DND-41 (cell line): ENCODE measurements at regions not wholly inside any gene's neighbourhood (a gene's known extent, or its start where the extent isn't known, plus 50 kb on each side); places are given as distances from the start of the nearest gene placed in this dataset.

Source experiments
- ATAC-seq: fragments of 200-7000 bp; cut with Tn5 transposase; 3 replicates; pipeline ENCODE4 v1.9.1; 2021; ENCODE audit warnings: low read depth; ENCODE audit not compliant: insufficient read depth
- DNase-seq: peaks from one replicate; pipeline ENCODE4 v3.0.0-alpha.2; 2020
- H2AFZ ChIP-seq: 2 replicates; pipeline ENCODE4 v1.6.0; 2012; ENCODE audit warnings: low read depth, low read length
- H3K27ac ChIP-seq: 2 replicates; pipeline ENCODE4 v1.5.1; 2012; ENCODE audit warnings: low read length, inconsistent platforms
- H3K27me3 ChIP-seq: fragments of 200-600 bp; sonication (generic); 2 replicates; pipeline ENCODE4 v1.6.0; 2012; ENCODE audit warnings: low read length, mild to moderate bottlenecking, inconsistent platforms; ENCODE audit not compliant: insufficient read depth, poor library complexity
- H3K36me3 ChIP-seq: 2 replicates; pipeline ENCODE4 v1.5.1; 2012; ENCODE audit warnings: low read length, inconsistent platforms; ENCODE audit not compliant: insufficient read depth
- H3K4me1 ChIP-seq: 2 replicates; pipeline ENCODE4 v1.5.1; 2012; ENCODE audit warnings: mild to moderate bottlenecking, low read length; ENCODE audit not compliant: insufficient read depth
- H3K4me2 ChIP-seq: 2 replicates; pipeline ENCODE4 v1.6.0; 2012; ENCODE audit warnings: mild to moderate bottlenecking, moderate library complexity, low read length, inconsistent platforms; ENCODE audit not compliant: insufficient read depth
- H3K4me3 ChIP-seq, 2 experiments: fragments of 200-600 bp in 1 of 2; shearing (Covaris generic) in 1 of 2; 2 replicates each; pipeline ENCODE4 v1.5.1; 2012 to 2016; ENCODE audit warnings: inconsistent platforms in 2 of 2, low read length in 2 of 2, mild to moderate bottlenecking in 2 of 2, low read depth in 1 of 2, moderate library complexity in 1 of 2
- H3K79me2 ChIP-seq: 2 replicates; pipeline ENCODE4 v1.6.0; 2012; ENCODE audit warnings: low read length, inconsistent platforms; ENCODE audit not compliant: insufficient read depth
- H3K9ac ChIP-seq: 2 replicates; pipeline ENCODE4 v1.6.0; 2012; ENCODE audit warnings: low read depth, mild to moderate bottlenecking, inconsistent platforms, low read length, moderate library complexity
- H3K9me3 ChIP-seq: 2 replicates; pipeline ENCODE4 v1.5.1; 2012; ENCODE audit warnings: low read length, moderate library complexity, mild to moderate bottlenecking, inconsistent platforms; ENCODE audit not compliant: insufficient read depth, severe bottlenecking
- H4K20me1 ChIP-seq: 2 replicates; pipeline ENCODE4 v1.6.0; 2012; ENCODE audit warnings: low read length; ENCODE audit not compliant: insufficient read depth
- EZH2 ChIP-seq: IDR thresholded peaks from 3 replicates; pipeline ENCODE4 v1.6.1; 2012; ENCODE audit warnings: borderline replicate concordance, low read depth, mild to moderate bottlenecking, moderate library complexity, low read length, inconsistent platforms; ENCODE audit not compliant: severe bottlenecking
- TF ChIP-seq, protein P1 (sequence below): IDR thresholded peaks from 2 replicates; pipeline ENCODE4 v1.5.1; 2012; ENCODE audit warnings: borderline replicate concordance, low read length, moderate library complexity, mild to moderate bottlenecking; ENCODE audit not compliant: poor library complexity, severe bottlenecking; ENCODE audit errors: extremely low read depth

DNA sequence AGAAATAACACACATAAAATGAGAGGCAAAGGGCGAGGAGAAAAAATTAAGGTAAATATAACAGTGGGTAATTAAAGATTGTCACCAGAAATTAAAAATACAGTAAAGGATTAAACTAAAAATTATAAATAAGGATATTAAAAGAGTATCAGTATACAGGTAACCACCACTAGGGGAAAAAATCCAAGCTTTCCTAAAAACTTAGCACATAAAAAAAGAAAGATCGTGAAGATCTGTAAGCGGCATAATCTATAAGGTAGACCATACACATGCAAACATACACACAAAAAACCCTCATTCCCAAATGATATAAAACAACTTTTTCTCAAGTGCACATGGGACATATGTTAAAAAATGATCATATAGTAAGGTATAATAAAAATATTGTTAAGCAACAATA lies 577.3 kb upstream of the NUDT12 start:
- Histone ChIP-seq H3K27ac (no peak overlapping the region), H3K4me2 (no peak overlapping the region), H3K9me3 (no peaks in the 10 kb centered on the region), H2AFZ (no peak overlapping the region), H4K20me1 (no peaks in the 10 kb centered on the region), H3K4me3 (no peak overlapping the region), H3K4me1 (no peaks in the 10 kb centered on the region), H3K79me2 (no peaks in the 10 kb centered on the region), H3K36me3 (no peaks in the 10 kb centered on the region), H3K27me3 (no peaks in the 10 kb centered on the region), H3K9ac (no peak overlapping the region)
- TF ChIP-seq EZH2, result no peak
- TF ChIP-seq, protein P1, sequence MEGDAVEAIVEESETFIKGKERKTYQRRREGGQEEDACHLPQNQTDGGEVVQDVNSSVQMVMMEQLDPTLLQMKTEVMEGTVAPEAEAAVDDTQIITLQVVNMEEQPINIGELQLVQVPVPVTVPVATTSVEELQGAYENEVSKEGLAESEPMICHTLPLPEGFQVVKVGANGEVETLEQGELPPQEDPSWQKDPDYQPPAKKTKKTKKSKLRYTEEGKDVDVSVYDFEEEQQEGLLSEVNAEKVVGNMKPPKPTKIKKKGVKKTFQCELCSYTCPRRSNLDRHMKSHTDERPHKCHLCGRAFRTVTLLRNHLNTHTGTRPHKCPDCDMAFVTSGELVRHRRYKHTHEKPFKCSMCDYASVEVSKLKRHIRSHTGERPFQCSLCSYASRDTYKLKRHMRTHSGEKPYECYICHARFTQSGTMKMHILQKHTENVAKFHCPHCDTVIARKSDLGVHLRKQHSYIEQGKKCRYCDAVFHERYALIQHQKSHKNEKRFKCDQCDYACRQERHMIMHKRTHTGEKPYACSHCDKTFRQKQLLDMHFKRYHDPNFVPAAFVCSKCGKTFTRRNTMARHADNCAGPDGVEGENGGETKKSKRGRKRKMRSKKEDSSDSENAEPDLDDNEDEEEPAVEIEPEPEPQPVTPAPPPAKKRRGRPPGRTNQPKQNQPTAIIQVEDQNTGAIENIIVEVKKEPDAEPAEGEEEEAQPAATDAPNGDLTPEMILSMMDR, result no peak
- ATAC-seq (no peak), DNase-seq (no peak)

DNA sequence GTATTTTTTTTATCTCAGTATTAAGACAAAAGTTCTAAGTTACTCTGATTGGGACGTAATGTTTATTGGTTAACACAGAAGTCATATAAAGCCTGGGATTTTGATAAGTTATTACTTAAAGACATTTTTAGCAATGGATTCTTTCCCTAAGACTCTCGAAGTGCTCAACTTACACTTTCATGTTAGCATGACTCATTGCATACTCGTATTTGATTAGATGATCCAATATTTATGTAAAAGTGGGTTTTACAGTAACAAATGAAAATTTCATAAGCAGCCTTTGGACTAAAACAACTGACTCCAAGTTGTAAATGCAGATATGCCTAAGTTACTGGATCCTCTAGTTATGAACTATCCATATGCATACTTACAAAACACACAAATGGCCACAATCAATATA lies 567.7 kb upstream of the NUDT12 start:
- Histone ChIP-seq H4K20me1 (no peaks in the 10 kb centered on the region), H3K36me3 (no peaks in the 10 kb centered on the region), H2AFZ (no peak overlapping the region), H3K27me3 (no peaks in the 10 kb centered on the region), H3K9me3 (no peaks in the 10 kb centered on the region), H3K9ac (no peak overlapping the region), H3K4me3 (no peak overlapping the region), H3K27ac (no peak overlapping the region), H3K4me1 (no peaks in the 10 kb centered on the region), H3K4me2 (no peak overlapping the region), H3K79me2 (no peaks in the 10 kb centered on the region)
- ATAC-seq (no peak), DNase-seq (no peak)
- TF ChIP-seq, protein P1, result no peak
- TF ChIP-seq EZH2, result no peak

DNA sequence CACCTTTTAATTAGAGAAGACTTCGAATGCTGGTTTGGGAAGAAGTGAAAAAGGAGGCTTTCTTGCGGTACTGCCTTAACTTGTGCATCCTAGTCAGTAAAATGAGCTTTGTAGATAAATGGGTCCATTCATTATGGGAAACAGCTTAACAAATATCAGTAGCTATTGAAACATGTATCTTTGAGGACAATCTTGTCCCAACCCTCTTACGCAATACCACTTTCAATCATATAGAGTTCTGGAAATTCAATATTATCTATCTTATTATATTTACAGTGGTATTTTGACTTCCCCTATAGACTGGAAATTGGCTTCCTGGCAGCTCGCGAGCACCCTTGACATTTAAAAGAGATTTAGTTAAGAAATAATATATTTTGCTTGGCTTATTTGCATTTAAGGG lies 565.8 kb upstream of the NUDT12 start:
- Histone ChIP-seq H3K27me3 (no peaks in the 10 kb centered on the region), H3K4me3 (no peak overlapping the region), H3K9ac (no peak overlapping the region), H2AFZ (no peak overlapping the region), H3K9me3 (no peaks in the 10 kb centered on the region), H3K4me2 (no peak overlapping the region), H3K4me1 (no peaks in the 10 kb centered on the region), H3K27ac (no peak overlapping the region), H4K20me1 (no peaks in the 10 kb centered on the region), H3K79me2 (no peaks in the 10 kb centered on the region), H3K36me3 (no peaks in the 10 kb centered on the region)
- DNase-seq (no peak), ATAC-seq (no peak)
- TF ChIP-seq, protein P1, result no peak
- no peak for TF ChIP-seq EZH2

DNA sequence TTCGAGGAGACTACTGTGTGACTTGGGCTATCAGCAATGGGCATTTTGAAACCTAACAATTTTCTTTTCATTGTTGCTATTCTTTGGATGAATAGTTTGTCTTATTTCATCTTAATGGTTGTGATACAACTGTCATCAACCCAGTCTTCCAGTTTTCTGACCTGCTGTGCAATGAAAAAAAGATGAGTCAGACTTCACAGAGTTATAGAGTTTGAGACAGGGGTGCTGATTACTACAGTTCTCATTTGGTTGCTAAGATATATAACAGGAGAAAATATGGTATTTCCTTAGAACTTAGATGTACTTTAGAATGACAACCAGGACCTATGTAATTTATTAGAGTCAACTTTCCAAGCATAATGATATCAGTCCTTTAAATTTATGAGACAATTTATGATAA lies 564.4 kb upstream of the NUDT12 start:
- H3K9ac ChIP-seq, result no peak overlapping the region
- no peaks in the 10 kb centered on the region for H3K9me3 ChIP-seq
- no peak overlapping the region for H3K4me2 ChIP-seq
- H3K27ac ChIP-seq, result no peak overlapping the region
- no peaks in the 10 kb centered on the region for H3K79me2 ChIP-seq
- no peak overlapping the region for H2AFZ ChIP-seq
- H3K4me1 ChIP-seq, result no peaks in the 10 kb centered on the region
- ATAC-seq (no peak), DNase-seq (no peak)
- H3K27me3 ChIP-seq, result no peaks in the 10 kb centered on the region
- no peak overlapping the region for H3K4me3 ChIP-seq
- TF ChIP-seq EZH2, result no peak
- TF ChIP-seq, protein P1, result no peak
- no peaks in the 10 kb centered on the region for H3K36me3 ChIP-seq
- H4K20me1 ChIP-seq, result no peaks in the 10 kb centered on the region
